GM18951 (cell line): ENCODE measurements at regions not wholly inside any gene's neighbourhood (a gene's known extent, or its start where the extent isn't known, plus 50 kb on each side); places are given as distances from the start of the nearest gene placed in this dataset.
"Not testable (repeated sequence)": the region's sequence is repeated elsewhere in the genome, so short reads cannot be mapped to it uniquely, and the experiment has no call there.

Experiments
- POLR2A ChIP-seq: IDR thresholded peaks from 4 replicates; pipeline ENCODE4 v1.6.1; 2011; ENCODE audit warnings: mild to moderate bottlenecking; ENCODE audit not compliant: insufficient read length, insufficient read depth; ENCODE audit errors: extremely low read depth
- in situ Hi-C: fragments of 300-500 bp; cut with MboI; formaldehyde crosslinking; loops from one replicate; pipeline ENCODE4 v1.12.0; 2022; ENCODE audit warnings: low sequenced_read_pairs, mixed read lengths, inconsistent platforms; ENCODE audit not compliant: unreplicated experiment

GRCh38 chr10:20485554-20485953 lies 411.6 kb downstream of the NEBL start:
- TF ChIP-seq POLR2A, result no peak
- in situ Hi-C loops, result no loop called here

- TF ChIP-seq POLR2A, result no peak
- in situ Hi-C loops, result no loop called here
Measured at GRCh38 chr10:20481054-20481453, 416.1 kb downstream of the NEBL start.

- in situ Hi-C loops, result not testable (repeated sequence)
Measured at GRCh38 chr10:20480575-20480974, 416.5 kb downstream of the NEBL start.

GRCh38 chr10:20474064-20474463 lies 423.0 kb downstream of the NEBL start:
- in situ Hi-C loops, result no loop called here

GRCh38 chr10:20473023-20473760 lies 423.9 kb downstream of the NEBL start:
- in situ Hi-C loops, result no loop called here
- TF ChIP-seq POLR2A, result no peak

More at GRCh38 chr10:20474064-20474463, 423.0 kb downstream of the NEBL start:
- TF ChIP-seq POLR2A, result no peak

GRCh38 chr10:20466731-20467130 lies 430.4 kb downstream of the NEBL start:
- in situ Hi-C loops, result no loop called here
- no peak for TF ChIP-seq POLR2A

- in situ Hi-C loops, result no loop called here
- no peak for TF ChIP-seq POLR2A
Measured at GRCh38 chr10:20457649-20458048, 439.5 kb downstream of the NEBL start.

GRCh38 chr10:20455774-20456173 lies 441.3 kb downstream of the NEBL start:
- no peak for TF ChIP-seq POLR2A
- in situ Hi-C loops, result no loop called here

GRCh38 chr10:20454331-20454730 lies 442.8 kb downstream of the NEBL start:
- TF ChIP-seq POLR2A, result no peak
- in situ Hi-C loops, result no loop called here

- in situ Hi-C loops, result no loop called here
- no peak for TF ChIP-seq POLR2A
Measured at GRCh38 chr10:20446561-20447193, 450.4 kb downstream of the NEBL start.

GRCh38 chr10:20443094-20443493 lies 454.0 kb downstream of the NEBL start:
- no peak for TF ChIP-seq POLR2A
- in situ Hi-C loops, result no loop called here

GRCh38 chr10:20429742-20430141 lies 467.4 kb downstream of the NEBL start:
- no peak for TF ChIP-seq POLR2A
- in situ Hi-C loops, result no loop called here

GRCh38 chr10:20427821-20428220 lies 469.3 kb downstream of the NEBL start:
- TF ChIP-seq POLR2A, result no peak
- in situ Hi-C loops, result no loop called here

- no peak for TF ChIP-seq POLR2A
- in situ Hi-C loops, result no loop called here
Measured at GRCh38 chr10:20418286-20418685, 478.8 kb downstream of the NEBL start.
